ENCODE measurements at regions not wholly inside any gene's neighbourhood (a gene's known extent, or its start where the extent isn't known, plus 50 kb on each side); places are given as distances from the start of the nearest gene placed in this dataset.
A peak's percentile ranks its signal among the peaks of the same experiment; 100 is the strongest.

DNA sequence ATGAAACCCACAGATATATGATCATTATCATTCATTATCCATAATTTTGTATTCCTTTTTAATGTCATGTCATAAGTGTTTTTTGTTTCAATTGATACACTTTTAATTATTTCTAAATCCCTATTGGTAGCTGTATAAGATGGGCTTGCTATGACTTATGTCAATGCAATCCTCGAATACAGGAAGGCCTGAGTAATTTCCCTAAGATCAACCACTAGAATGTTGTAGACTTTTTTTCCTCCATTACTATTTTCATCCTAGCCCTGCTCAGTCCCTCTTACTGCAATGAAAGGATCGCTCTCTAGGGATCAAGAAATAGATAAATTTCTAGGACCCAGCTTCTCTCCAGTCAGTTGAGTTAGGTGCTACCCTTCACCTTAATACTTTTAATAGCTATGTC is 186.3 kb downstream of the KCNE4 start:
- no peak for DNase-seq (ENCODE audit: low read depth)
- TF ChIP-seq, protein P1, sequence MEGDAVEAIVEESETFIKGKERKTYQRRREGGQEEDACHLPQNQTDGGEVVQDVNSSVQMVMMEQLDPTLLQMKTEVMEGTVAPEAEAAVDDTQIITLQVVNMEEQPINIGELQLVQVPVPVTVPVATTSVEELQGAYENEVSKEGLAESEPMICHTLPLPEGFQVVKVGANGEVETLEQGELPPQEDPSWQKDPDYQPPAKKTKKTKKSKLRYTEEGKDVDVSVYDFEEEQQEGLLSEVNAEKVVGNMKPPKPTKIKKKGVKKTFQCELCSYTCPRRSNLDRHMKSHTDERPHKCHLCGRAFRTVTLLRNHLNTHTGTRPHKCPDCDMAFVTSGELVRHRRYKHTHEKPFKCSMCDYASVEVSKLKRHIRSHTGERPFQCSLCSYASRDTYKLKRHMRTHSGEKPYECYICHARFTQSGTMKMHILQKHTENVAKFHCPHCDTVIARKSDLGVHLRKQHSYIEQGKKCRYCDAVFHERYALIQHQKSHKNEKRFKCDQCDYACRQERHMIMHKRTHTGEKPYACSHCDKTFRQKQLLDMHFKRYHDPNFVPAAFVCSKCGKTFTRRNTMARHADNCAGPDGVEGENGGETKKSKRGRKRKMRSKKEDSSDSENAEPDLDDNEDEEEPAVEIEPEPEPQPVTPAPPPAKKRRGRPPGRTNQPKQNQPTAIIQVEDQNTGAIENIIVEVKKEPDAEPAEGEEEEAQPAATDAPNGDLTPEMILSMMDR (IDR thresholded peaks at IDR 0.05; ENCODE audit: control insufficient read depth, insufficient read depth, low read depth, low read length, missing control alignments): no peak
- H3K4me3 ChIP-seq (ENCODE audit: control insufficient read depth, low read depth, low read length): no peak overlapping the region

DNA sequence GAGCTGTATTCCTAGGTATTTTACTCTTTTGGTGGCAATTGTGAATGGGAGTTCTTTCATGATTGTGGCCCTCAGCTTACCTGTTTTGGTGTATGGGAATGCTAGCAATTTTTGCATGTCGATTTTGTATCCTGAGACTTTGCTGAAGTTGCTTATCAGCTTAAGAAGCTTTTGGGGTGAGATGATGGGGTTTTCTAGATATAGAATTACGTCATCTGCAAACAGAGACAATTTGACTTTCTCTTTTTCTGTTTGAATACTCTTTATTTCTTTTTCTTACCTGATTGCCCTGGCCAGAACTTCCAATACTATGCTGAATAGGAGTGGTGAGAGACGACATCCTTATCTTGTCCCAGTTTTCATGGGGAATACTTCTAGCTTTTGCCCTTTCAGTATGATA is 191.2 kb downstream of the KCNE4 start:
- no peak for DNase-seq (ENCODE audit: low read depth)
- TF ChIP-seq, protein P1 (IDR thresholded peaks at IDR 0.05; ENCODE audit: control insufficient read depth, insufficient read depth, low read depth, low read length, missing control alignments): no peak
- H3K4me3 ChIP-seq (ENCODE audit: control insufficient read depth, low read depth, low read length): no peak overlapping the region

DNA sequence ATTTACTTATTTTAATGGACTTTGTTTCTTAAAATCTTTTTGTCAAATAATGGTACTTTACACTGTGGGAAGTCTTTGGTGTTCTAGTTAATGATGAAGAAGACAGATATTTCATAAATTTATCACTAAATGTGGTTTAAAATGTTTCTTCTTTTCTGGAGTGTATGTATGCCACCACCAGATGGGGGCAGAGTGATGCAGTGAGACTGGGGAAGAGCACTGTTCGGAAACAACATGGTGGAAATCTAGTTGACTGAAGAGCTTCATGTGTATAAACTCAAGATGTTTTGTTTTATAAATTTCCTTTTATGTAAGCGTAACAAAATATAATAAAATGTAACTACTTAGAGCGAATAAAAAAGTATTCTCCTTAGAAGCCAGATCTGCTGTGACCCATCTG is 195.1 kb downstream of the KCNE4 start:
- H3K4me3 ChIP-seq (ENCODE audit: control insufficient read depth, low read depth, low read length): no peak overlapping the region
- TF ChIP-seq, protein P1 (IDR thresholded peaks at IDR 0.05; ENCODE audit: control insufficient read depth, insufficient read depth, low read depth, low read length, missing control alignments): peak; percentile 64
- no peak for DNase-seq (ENCODE audit: low read depth)

DNA sequence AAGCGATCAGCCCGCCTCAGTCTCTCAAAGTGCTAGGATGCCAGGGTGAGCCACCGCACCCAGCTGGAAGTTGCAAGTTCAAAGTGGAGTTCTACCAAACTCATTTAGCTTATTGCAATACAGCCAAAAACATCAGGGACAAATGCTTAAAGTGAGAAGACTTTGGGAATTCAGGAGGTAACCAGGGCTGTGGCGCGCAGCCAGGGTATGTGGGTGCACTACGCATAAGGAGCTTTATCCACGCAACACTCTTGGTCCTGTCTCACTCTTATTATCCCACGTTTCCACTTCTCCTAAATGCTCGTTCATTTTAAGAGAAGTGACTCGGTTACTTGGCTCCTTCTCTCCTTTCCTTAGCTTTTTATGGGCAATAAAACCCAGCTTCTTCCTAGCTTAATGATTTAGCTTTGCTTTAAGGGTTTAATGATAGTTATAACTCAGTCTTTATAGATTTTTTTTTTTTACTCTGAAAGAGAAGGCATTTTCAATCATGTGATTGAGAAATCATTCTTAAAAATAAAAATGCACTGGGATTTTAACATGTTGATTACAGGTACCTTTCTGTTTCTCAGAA is 199.8 kb downstream of the KCNE4 start:
- peak; percentile 45 for DNase-seq (ENCODE audit: low read depth)
- H3K4me3 ChIP-seq (ENCODE audit: control insufficient read depth, low read depth, low read length): no peak overlapping the region
- TF ChIP-seq, protein P1 (IDR thresholded peaks at IDR 0.05; ENCODE audit: control insufficient read depth, insufficient read depth, low read depth, low read length, missing control alignments): no peak

- TF ChIP-seq, protein P1 (IDR thresholded peaks at IDR 0.05; ENCODE audit: control insufficient read depth, insufficient read depth, low read depth, low read length, missing control alignments): no peak
- no peak for DNase-seq (ENCODE audit: low read depth)
- no peak overlapping the region for H3K4me3 ChIP-seq (ENCODE audit: control insufficient read depth, low read depth, low read length)
Measured at GRCh38 chr2:223260681-223261080, 208.7 kb downstream of the KCNE4 start.

- TF ChIP-seq, protein P1 (IDR thresholded peaks at IDR 0.05; ENCODE audit: control insufficient read depth, insufficient read depth, low read depth, low read length, missing control alignments): no peak
- no peak for DNase-seq (ENCODE audit: low read depth)
- no peak overlapping the region for H3K4me3 ChIP-seq (ENCODE audit: control insufficient read depth, low read depth, low read length)
Measured at GRCh38 chr2:223262946-223263345, 211.0 kb downstream of the KCNE4 start.

Measured in AG09309 (cell line).